KOPT-K1 (cell line): ENCODE measurements at regions not wholly inside any gene's neighbourhood (a gene's known extent, or its start where the extent isn't known, plus 50 kb on each side); places are given as distances from the start of the nearest gene placed in this dataset.

Source experiments
- H3K27ac ChIP-seq: fragments of 200-600 bp; sonication (generic); 2 replicates; pipeline ENCODE4 v1.5.1; 2016; ENCODE audit warnings: antibody characterized with exemption, mild to moderate bottlenecking, low read depth, low read length; ENCODE audit not compliant: poor library complexity, severe bottlenecking
- H3K36me3 ChIP-seq: fragments of 200-600 bp; sonication (generic); 2 replicates; pipeline ENCODE4 v1.5.1; 2017; ENCODE audit warnings: antibody characterized with exemption, mild to moderate bottlenecking, low read length, moderate library complexity; ENCODE audit not compliant: insufficient read depth
- H3K9me3 ChIP-seq: fragments of 200-600 bp; sonication (generic); 2 replicates; pipeline ENCODE4 v1.5.1; 2017; ENCODE audit warnings: antibody characterized with exemption, low read length, mild to moderate bottlenecking; ENCODE audit not compliant: insufficient read depth, poor library complexity, severe bottlenecking

GRCh38 chr13:39803156-39803555 is 147.7 kb downstream of the COG6 start:
- no peaks in the 10 kb centered on the region for H3K36me3 ChIP-seq
- peaks cover 5% of the 10 kb centered on the region for H3K9me3 ChIP-seq
- no peak overlapping the region for H3K27ac ChIP-seq

GRCh38 chr13:39803851-39804250 is 148.4 kb downstream of the COG6 start:
- no peaks in the 10 kb centered on the region for H3K36me3 ChIP-seq
- H3K9me3 ChIP-seq: peaks cover 5% of the 10 kb centered on the region
- no peak overlapping the region for H3K27ac ChIP-seq

- peaks cover 5% of the 10 kb centered on the region for H3K9me3 ChIP-seq
- no peak overlapping the region for H3K27ac ChIP-seq
- no peaks in the 10 kb centered on the region for H3K36me3 ChIP-seq
Observed at GRCh38 chr13:39804332-39805210, 149.1 kb downstream of the COG6 start.

- Histone ChIP-seq H3K27ac (no peak overlapping the region), H3K36me3 (no peaks in the 10 kb centered on the region), H3K9me3 (no peaks in the 10 kb centered on the region)
Observed at GRCh38 chr13:39809466-39809865, 154.0 kb downstream of the COG6 start.

GRCh38 chr13:39810091-39810877 is 154.8 kb downstream of the COG6 start:
- Histone ChIP-seq H3K9me3 (no peaks in the 10 kb centered on the region), H3K27ac (no peak overlapping the region), H3K36me3 (no peaks in the 10 kb centered on the region)

- H3K36me3 ChIP-seq: no peaks in the 10 kb centered on the region
- no peak overlapping the region for H3K27ac ChIP-seq
- H3K9me3 ChIP-seq: no peaks in the 10 kb centered on the region
Observed at GRCh38 chr13:39811051-39811450, 155.6 kb downstream of the COG6 start.

GRCh38 chr13:39811696-39812095 is 156.2 kb downstream of the COG6 start:
- Histone ChIP-seq H3K9me3 (no peaks in the 10 kb centered on the region), H3K36me3 (no peaks in the 10 kb centered on the region)

GRCh38 chr13:39815345-39816111 is 160.1 kb downstream of the COG6 start:
- Histone ChIP-seq H3K9me3 (no peaks in the 10 kb centered on the region), H3K27ac (no peak overlapping the region), H3K36me3 (no peaks in the 10 kb centered on the region)

More at GRCh38 chr13:39811696-39812095, 156.2 kb downstream of the COG6 start:
- no peak overlapping the region for H3K27ac ChIP-seq

- no peaks in the 10 kb centered on the region for H3K36me3 ChIP-seq
- no peaks in the 10 kb centered on the region for H3K9me3 ChIP-seq
- no peak overlapping the region for H3K27ac ChIP-seq
Observed at GRCh38 chr13:39816936-39817335, 161.5 kb downstream of the COG6 start.

GRCh38 chr13:39818953-39819352 is 163.5 kb downstream of the COG6 start:
- Histone ChIP-seq H3K27ac (no peak overlapping the region), H3K9me3 (no peaks in the 10 kb centered on the region), H3K36me3 (no peaks in the 10 kb centered on the region)

GRCh38 chr13:39820606-39821005 is 165.1 kb downstream of the COG6 start:
- no peaks in the 10 kb centered on the region for H3K9me3 ChIP-seq

GRCh38 chr13:39821977-39822376 is 166.5 kb downstream of the COG6 start:
- Histone ChIP-seq H3K9me3 (no peaks in the 10 kb centered on the region), H3K27ac (no peak overlapping the region), H3K36me3 (no peaks in the 10 kb centered on the region)

More at GRCh38 chr13:39820606-39821005, 165.1 kb downstream of the COG6 start:
- Histone ChIP-seq H3K36me3 (no peaks in the 10 kb centered on the region), H3K27ac (no peak overlapping the region)

- H3K36me3 ChIP-seq: no peaks in the 10 kb centered on the region
- H3K9me3 ChIP-seq: no peaks in the 10 kb centered on the region
- no peak overlapping the region for H3K27ac ChIP-seq
Observed at GRCh38 chr13:39822437-39822836, 167.0 kb downstream of the COG6 start.

- Histone ChIP-seq H3K9me3 (no peaks in the 10 kb centered on the region), H3K27ac (no peak overlapping the region), H3K36me3 (no peaks in the 10 kb centered on the region)
Observed at GRCh38 chr13:39823063-39823713, 167.7 kb downstream of the COG6 start.
